Lung (tissue), 11 donors: ENCODE measurements at regions not wholly inside any gene's neighbourhood (a gene's known extent, or its start where the extent isn't known, plus 50 kb on each side); places are given as distances from the start of the nearest gene placed in this dataset.

Experiments
- ATAC-seq: fragments of 200-7000 bp; cut with Tn5 transposase; one replicate; pipeline ENCODE4 v1.9.1; 2020; ENCODE audit warnings: moderate number of reproducible peaks; ENCODE audit not compliant: insufficient read depth, low FRiP score
- DNase-seq, 3 donors: peaks; one replicate each; pipeline ENCODE4 v3.0.0-alpha.2; 2013 to 2017
- H3K27ac ChIP-seq, 2 donors: one replicate each; pipeline ENCODE4 v1.5.1; 2013; ENCODE audit warnings: mild to moderate bottlenecking in 2 of 2, moderate library complexity in 2 of 2, control low read depth in 1 of 2, inconsistent platforms in 1 of 2, low read depth in 1 of 2, low read length in 1 of 2
- H3K27me3 ChIP-seq, 3 donors: one replicate each; pipeline ENCODE4 v1.5.1; 2013; ENCODE audit warnings: low read length in 2 of 3; ENCODE audit not compliant: control insufficient read depth in 3 of 3, insufficient read depth in 3 of 3
- H3K36me3 ChIP-seq, 4 donors: one replicate each; pipeline ENCODE4 v1.5.1; 2013; ENCODE audit warnings: low read length in 4 of 4, mild to moderate bottlenecking in 1 of 4, moderate library complexity in 1 of 4; ENCODE audit not compliant: control insufficient read depth in 4 of 4, insufficient read depth in 4 of 4
- H3K4me1 ChIP-seq, 5 donors: one replicate each; pipeline ENCODE4 v1.5.1; 2013; ENCODE audit warnings: low read length in 5 of 5, mild to moderate bottlenecking in 2 of 5, moderate library complexity in 1 of 5; ENCODE audit not compliant: control insufficient read depth in 5 of 5, insufficient read depth in 5 of 5
- H3K4me3 ChIP-seq: one replicate; pipeline ENCODE4 v1.5.1; 2013; ENCODE audit warnings: mild to moderate bottlenecking, control low read depth, moderate library complexity
- H3K9ac ChIP-seq, 2 donors: one replicate each; pipeline ENCODE4 v1.5.1; 2013; ENCODE audit warnings: low read length in 2 of 2, control low read depth in 1 of 2; ENCODE audit not compliant: insufficient read depth in 1 of 2
- H3K9me3 ChIP-seq, 4 donors: one replicate each; pipeline ENCODE4 v1.5.1; 2013; ENCODE audit warnings: low read length in 3 of 4, mild to moderate bottlenecking in 1 of 4, moderate library complexity in 1 of 4; ENCODE audit not compliant: control insufficient read depth in 4 of 4, insufficient read depth in 3 of 4
- WGBS, 2 donors: extraction: QIAGEN DNeasy Blood & Tissue Kit; methylation state at CpG; one replicate each; pipeline ENCODE4 v1.1.7; 2013; 5-methylcytosine and 5-hydroxymethylcytosine counted together
- TF ChIP-seq, protein P1 (sequence below): IDR thresholded peaks from 2 replicates; pipeline ENCODE4 v1.5.1; 2012; ENCODE audit warnings: mild to moderate bottlenecking; ENCODE audit errors: control extremely low read depth, extremely low read depth
- donor health status: control.
- donor health status: control.
- donor health status: Bipolar disorder and iron deficiency.
- donor health status: healthy.
- donor health status: DM: yes; HTN: yes; CAD: no.

DNA sequence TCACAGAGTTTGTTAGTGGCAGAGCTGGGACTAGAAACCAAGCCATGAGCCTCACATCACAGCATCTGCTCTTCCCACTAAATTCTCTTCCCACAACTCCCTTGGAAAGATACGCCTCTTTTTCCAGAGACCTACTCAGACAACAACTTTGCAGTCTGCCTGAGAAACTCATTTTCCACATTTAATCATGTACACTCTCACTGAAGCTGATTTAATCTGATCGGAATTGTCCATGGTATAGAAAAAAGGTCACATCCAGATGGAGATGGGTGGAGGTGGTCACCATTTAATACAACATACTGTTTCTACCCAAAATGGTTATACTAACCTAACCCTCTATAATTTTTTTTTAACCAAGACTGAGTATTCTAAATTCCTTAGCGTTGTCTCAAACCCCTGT lies 366.2 kb downstream of the ENC1 start:
- no peak for DNase-seq
- no peaks in the 10 kb centered on the region for H3K36me3 ChIP-seq
- TF ChIP-seq, protein P1, sequence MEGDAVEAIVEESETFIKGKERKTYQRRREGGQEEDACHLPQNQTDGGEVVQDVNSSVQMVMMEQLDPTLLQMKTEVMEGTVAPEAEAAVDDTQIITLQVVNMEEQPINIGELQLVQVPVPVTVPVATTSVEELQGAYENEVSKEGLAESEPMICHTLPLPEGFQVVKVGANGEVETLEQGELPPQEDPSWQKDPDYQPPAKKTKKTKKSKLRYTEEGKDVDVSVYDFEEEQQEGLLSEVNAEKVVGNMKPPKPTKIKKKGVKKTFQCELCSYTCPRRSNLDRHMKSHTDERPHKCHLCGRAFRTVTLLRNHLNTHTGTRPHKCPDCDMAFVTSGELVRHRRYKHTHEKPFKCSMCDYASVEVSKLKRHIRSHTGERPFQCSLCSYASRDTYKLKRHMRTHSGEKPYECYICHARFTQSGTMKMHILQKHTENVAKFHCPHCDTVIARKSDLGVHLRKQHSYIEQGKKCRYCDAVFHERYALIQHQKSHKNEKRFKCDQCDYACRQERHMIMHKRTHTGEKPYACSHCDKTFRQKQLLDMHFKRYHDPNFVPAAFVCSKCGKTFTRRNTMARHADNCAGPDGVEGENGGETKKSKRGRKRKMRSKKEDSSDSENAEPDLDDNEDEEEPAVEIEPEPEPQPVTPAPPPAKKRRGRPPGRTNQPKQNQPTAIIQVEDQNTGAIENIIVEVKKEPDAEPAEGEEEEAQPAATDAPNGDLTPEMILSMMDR: no peak
- 83 to 96% methylated on average over 3 of the region's 3 CpGs for WGBS, 2 donors
- no peak overlapping the region for H3K27ac ChIP-seq
- no peak overlapping the region for H3K9ac ChIP-seq
- H3K27me3 ChIP-seq: peaks cover 0 to 3% (median 0%) of the 10 kb centered on the region in 3 donors
- no peak for ATAC-seq
- H3K4me1 ChIP-seq: peaks cover 0 to 27% (median 0%) of the 10 kb centered on the region in 5 donors
- H3K9me3 ChIP-seq: no peaks in the 10 kb centered on the region
- no peak overlapping the region for H3K4me3 ChIP-seq

DNA sequence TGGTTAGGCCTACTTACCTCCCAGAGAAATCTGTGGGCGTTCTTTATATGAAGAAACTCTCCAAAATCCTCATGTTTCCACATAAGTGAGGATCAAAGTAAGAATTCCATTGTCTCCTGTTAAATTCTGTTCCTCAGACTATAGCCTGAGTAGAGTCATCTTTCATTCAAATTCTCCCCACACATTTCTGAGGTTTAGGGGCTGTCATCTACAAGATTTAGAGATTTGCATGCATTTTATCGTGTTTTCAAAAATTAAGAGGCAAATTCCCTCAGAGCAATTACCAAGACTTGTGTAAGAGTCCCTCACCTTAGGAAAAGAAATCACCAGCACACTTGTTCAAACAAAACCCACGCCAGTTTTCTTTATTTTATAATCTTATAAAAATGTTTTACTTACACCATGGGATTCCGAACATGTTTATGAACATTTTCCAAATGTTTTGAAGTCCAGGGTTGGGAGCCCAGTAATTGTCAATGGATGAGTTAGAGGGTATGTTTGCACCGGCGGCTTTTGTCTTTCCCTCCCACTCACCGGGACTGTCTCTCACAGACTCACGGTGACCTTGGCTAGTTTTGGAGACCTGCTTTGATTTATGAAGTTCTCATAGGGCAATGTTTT lies 367.6 kb downstream of the ENC1 start:
- TF ChIP-seq, protein P1: no peak
- Histone ChIP-seq H3K9ac (no peak overlapping the region), H3K4me3 (no peak overlapping the region), H3K4me1 (peaks cover 0 to 27% (median 0%) of the 10 kb centered on the region in 5 donors), H3K9me3 (no peaks in the 10 kb centered on the region), H3K27me3 (peaks cover 0 to 3% (median 0%) of the 10 kb centered on the region in 3 donors), H3K36me3 (no peaks in the 10 kb centered on the region), H3K27ac (no peak overlapping the region)
- ATAC-seq (no peak), DNase-seq (no peak)
- WGBS, 2 donors: 73 to 87% methylated on average over 8 of the region's 8 CpGs

DNA sequence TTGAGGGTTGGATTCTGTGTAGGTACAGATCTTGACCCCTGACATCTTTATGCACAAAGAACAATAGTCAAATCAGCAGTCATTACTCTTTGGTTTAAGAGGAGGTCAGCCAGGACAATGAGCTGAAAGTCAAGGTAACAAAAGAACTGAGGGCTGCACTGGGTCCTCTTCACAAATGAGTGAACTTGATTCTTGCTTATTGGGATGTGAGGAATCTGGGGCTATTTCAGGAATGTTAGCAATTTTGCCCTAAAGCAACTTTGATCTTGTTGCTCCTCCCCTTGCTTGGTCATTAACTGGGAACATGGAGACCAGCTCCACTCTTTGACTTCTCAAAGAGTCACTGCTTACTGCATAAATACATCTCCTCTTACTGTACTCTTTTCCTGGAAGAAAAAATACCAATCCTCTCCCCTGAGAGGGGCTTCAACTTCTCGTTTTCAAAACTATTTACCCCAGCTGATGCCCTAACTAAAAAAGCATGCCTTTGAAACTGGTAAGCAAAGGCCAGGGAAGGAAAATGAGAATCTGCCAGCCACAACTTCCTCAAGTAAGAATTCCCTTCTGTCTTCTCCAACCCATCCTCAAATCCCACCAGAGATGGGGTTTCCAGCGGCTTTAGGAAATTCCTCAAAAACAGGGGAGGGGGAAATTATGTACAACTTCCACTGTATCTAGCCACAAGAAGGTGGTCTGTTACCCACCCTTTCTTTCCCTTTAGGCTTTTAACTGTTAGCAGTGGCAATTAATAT lies 368.3 kb downstream of the ENC1 start:
- H3K27me3 ChIP-seq: peaks cover 0 to 3% (median 0%) of the 10 kb centered on the region in 3 donors
- TF ChIP-seq, protein P1: no peak
- H3K4me1 ChIP-seq: peaks cover 0 to 27% (median 0%) of the 10 kb centered on the region in 5 donors
- ATAC-seq (no peak), DNase-seq (no peak)
- WGBS, 2 donors: 70 to 81% methylated on average over 2 of the region's 2 CpGs
- H3K36me3 ChIP-seq: no peaks in the 10 kb centered on the region
- H3K9ac ChIP-seq: no peak overlapping the region
- H3K9me3 ChIP-seq: no peaks in the 10 kb centered on the region
- H3K4me3 ChIP-seq: no peak overlapping the region
- no peak overlapping the region for H3K27ac ChIP-seq
